ENCODE measurements at regions not wholly inside any gene's neighbourhood (a gene's known extent, or its start where the extent isn't known, plus 50 kb on each side); places are given as distances from the start of the nearest gene placed in this dataset.

GRCh38 chr2:126832014-126832413, 66.7 kb upstream of the TEX51 start:
- TF ChIP-seq CTCF (conservative IDR thresholded peaks at IDR 0.05; ENCODE audit: low read depth, low read length) = no peak
- TF ChIP-seq EZH2 (IDR thresholded peaks at IDR 0.05; ENCODE audit: borderline replicate concordance, low read depth, low read length, poor library complexity, severe bottlenecking) = no peak

Measured in A673 (cell line).